ENCODE measurements at regions not wholly inside any gene's neighbourhood (a gene's known extent, or its start where the extent isn't known, plus 50 kb on each side); places are given as distances from the start of the nearest gene placed in this dataset.
"Not testable (repeated sequence)": the region's sequence is repeated elsewhere in the genome, so short reads cannot be mapped to it uniquely, and the experiment has no call there.

GRCh38 chr12:25884920-25885234 lies 73.6 kb upstream of the RASSF8 start:
- Histone ChIP-seq H3K36me3 (replicated peaks in 1 of 2) (no peaks in the 10 kb centered on the region), H3K9me3 (replicated peaks in 1 of 3) (no peaks in the 10 kb centered on the region), H3K4me1 (replicated peaks in 1 of 2) (no peaks in the 10 kb centered on the region), H3K27me3 (peaks cover 2% of the 10 kb centered on the region), H3K27ac (no peak overlapping the region), H3K4me3 (no peak overlapping the region)
- WGBS, 4 donors = 75 to 96% (median 92%) methylated on average over 5 to 9 of the region's 9 CpGs
- DNase-seq = no peak
- TF ChIP-seq POLR2A (IDR thresholded peaks at IDR 0.05) = no peak
- TF ChIP-seq, protein P1, sequence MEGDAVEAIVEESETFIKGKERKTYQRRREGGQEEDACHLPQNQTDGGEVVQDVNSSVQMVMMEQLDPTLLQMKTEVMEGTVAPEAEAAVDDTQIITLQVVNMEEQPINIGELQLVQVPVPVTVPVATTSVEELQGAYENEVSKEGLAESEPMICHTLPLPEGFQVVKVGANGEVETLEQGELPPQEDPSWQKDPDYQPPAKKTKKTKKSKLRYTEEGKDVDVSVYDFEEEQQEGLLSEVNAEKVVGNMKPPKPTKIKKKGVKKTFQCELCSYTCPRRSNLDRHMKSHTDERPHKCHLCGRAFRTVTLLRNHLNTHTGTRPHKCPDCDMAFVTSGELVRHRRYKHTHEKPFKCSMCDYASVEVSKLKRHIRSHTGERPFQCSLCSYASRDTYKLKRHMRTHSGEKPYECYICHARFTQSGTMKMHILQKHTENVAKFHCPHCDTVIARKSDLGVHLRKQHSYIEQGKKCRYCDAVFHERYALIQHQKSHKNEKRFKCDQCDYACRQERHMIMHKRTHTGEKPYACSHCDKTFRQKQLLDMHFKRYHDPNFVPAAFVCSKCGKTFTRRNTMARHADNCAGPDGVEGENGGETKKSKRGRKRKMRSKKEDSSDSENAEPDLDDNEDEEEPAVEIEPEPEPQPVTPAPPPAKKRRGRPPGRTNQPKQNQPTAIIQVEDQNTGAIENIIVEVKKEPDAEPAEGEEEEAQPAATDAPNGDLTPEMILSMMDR (IDR thresholded peaks at IDR 0.05) = no peak
- intact Hi-C loops (cut with DNase I) = no loop called here

DNA sequence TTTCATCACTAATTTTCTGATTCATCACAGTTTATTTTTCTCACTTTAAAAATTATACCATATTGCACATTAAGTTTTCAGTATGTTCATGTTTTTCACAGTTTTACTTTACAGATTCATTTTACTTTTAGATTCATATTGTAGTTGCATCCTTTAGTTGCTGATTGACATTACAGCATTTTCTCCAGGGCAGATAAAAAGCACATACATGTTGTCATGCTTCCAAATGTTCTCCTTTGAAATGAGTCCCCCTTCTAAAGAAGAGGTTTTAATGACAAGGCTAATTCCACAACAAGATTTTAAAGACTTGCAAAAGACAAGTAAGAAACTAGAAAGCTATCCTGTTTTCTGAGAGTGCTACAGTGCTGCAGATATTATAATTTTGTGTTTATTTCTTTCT lies 72.1 kb upstream of the RASSF8 start:
- H3K4me1 ChIP-seq (replicated peaks in 1 of 2) = no peaks in the 10 kb centered on the region
- no peak overlapping the region for H3K27ac ChIP-seq
- H3K4me3 ChIP-seq = no peak overlapping the region
- no peaks in the 10 kb centered on the region for H3K9me3 ChIP-seq (replicated peaks in 1 of 3)
- peaks cover 10% of the 10 kb centered on the region for H3K27me3 ChIP-seq
- no peak for DNase-seq
- no peaks in the 10 kb centered on the region for H3K36me3 ChIP-seq (replicated peaks in 1 of 2)
- intact Hi-C loops (cut with DNase I) = no loop called here
- TF ChIP-seq, protein P1 (IDR thresholded peaks at IDR 0.05) = no peak
- no peak for TF ChIP-seq POLR2A (IDR thresholded peaks at IDR 0.05)

GRCh38 chr12:25887367-25887766 lies 71.1 kb upstream of the RASSF8 start:
- 50 to 73% (median 63%) methylated on average over 3 of the region's 3 CpGs for WGBS, 4 donors
- peaks cover 10% of the 10 kb centered on the region for H3K27me3 ChIP-seq
- H3K9me3 ChIP-seq (replicated peaks in 1 of 3) = no peaks in the 10 kb centered on the region
- TF ChIP-seq, protein P1 (IDR thresholded peaks at IDR 0.05) = no peak
- H3K27ac ChIP-seq = no peak overlapping the region
- intact Hi-C loops (cut with DNase I) = no loop called here
- H3K36me3 ChIP-seq (replicated peaks in 1 of 2) = no peaks in the 10 kb centered on the region
- no peak overlapping the region for H3K4me3 ChIP-seq
- no peak for DNase-seq
- H3K4me1 ChIP-seq (replicated peaks in 1 of 2) = no peaks in the 10 kb centered on the region

DNA sequence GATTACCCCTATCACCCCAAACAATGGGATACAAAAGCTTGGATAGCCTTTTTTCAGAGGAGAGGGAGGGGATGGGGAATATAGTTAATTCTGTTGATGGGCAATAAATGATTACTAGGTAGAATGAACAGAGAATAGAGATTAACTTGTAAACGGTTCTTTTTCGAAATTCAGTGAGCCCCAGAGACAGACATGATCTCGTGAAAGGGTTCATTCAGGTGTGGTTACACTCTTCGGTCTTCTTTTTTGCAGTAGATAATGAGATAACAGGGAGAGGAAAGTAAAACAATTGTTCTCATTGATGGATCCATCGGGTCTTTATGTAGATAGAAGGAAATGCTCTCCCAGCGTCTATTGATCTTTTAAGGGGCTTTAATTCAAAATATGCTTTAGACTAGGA lies 69.3 kb upstream of the RASSF8 start:
- no peaks in the 10 kb centered on the region for H3K9me3 ChIP-seq (replicated peaks in 1 of 3)
- H3K36me3 ChIP-seq (replicated peaks in 1 of 2) = no peaks in the 10 kb centered on the region
- no peak for TF ChIP-seq POLR2A (IDR thresholded peaks at IDR 0.05)
- TF ChIP-seq, protein P1 (IDR thresholded peaks at IDR 0.05) = no peak
- no peak overlapping the region for H3K4me3 ChIP-seq
- no peak for DNase-seq
- intact Hi-C loops (cut with DNase I) = no loop called here
- peaks cover 10% of the 10 kb centered on the region for H3K27me3 ChIP-seq
- H3K27ac ChIP-seq = no peak overlapping the region
- H3K4me1 ChIP-seq (replicated peaks in 1 of 2) = no peaks in the 10 kb centered on the region
- 65 to 76% (median 70%) methylated on average over 6 of the region's 6 CpGs for WGBS, 4 donors

- H3K36me3 ChIP-seq (replicated peaks in 1 of 2); DNase-seq; H3K9me3 ChIP-seq (replicated peaks in 1 of 3); H3K27me3 ChIP-seq; H3K27ac ChIP-seq; H3K4me3 ChIP-seq; H3K4me1 ChIP-seq (replicated peaks in 1 of 2); intact Hi-C loops (cut with DNase I): not testable (repeated sequence)
- 86 to 90% (median 89%) methylated on average over 6 of the region's 6 CpGs for WGBS, 4 donors
These were observed 67.4 kb upstream of the RASSF8 start for GRCh38 chr12:25891095-25891494.

Data from adrenal gland (tissue), 9 donors.